Neuronal stem cell (in vitro differentiated cells): ENCODE measurements at regions not wholly inside any gene's neighbourhood (a gene's known extent, or its start where the extent isn't known, plus 50 kb on each side); places are given as distances from the start of the nearest gene placed in this dataset.

Experiments used
- DNase-seq: peaks from one replicate; pipeline ENCODE4 v3.0.0-alpha.2; 2013; ENCODE audit warnings: low spot score
- H2AFZ ChIP-seq: one replicate; pipeline ENCODE4 v1.6.1; 2013; ENCODE audit warnings: mild to moderate bottlenecking, low read length, inconsistent platforms
- H2AK5ac ChIP-seq: 2 replicates; pipeline ENCODE4 v1.6.1; 2013; ENCODE audit warnings: low read depth, mild to moderate bottlenecking, inconsistent platforms, low read length, moderate library complexity, mixed read lengths
- H2BK120ac ChIP-seq: 2 replicates; pipeline ENCODE4 v1.6.1; 2013; ENCODE audit warnings: low read depth, mild to moderate bottlenecking, inconsistent platforms, low read length, moderate library complexity, mixed read lengths
- H2BK12ac ChIP-seq: one replicate; pipeline ENCODE4 v1.6.1; 2013; ENCODE audit warnings: low read length, inconsistent platforms
- H2BK15ac ChIP-seq: 2 replicates; pipeline ENCODE4 v1.6.1; 2013; ENCODE audit warnings: mild to moderate bottlenecking, low read length, inconsistent platforms, mixed read lengths
- H2BK5ac ChIP-seq: one replicate; pipeline ENCODE4 v1.6.1; 2013; ENCODE audit warnings: inconsistent platforms, mild to moderate bottlenecking, low read length, moderate library complexity
- H3K14ac ChIP-seq: one replicate; pipeline ENCODE4 v1.6.1; 2013; ENCODE audit warnings: low read length, inconsistent platforms
- H3K18ac ChIP-seq: 2 replicates; pipeline ENCODE4 v1.6.1; 2013; ENCODE audit warnings: low read length, inconsistent platforms
- H3K23ac ChIP-seq: 2 replicates; pipeline ENCODE4 v1.6.1; 2013; ENCODE audit warnings: low read depth, mild to moderate bottlenecking, mixed read lengths, low read length, inconsistent platforms; ENCODE audit not compliant: poor library complexity
- H3K27ac ChIP-seq: replicated peaks from 3 replicates; pipeline ENCODE4 v1.5.1; 2013; ENCODE audit warnings: low read length, inconsistent platforms
- H3K27me3 ChIP-seq, 3 experiments: 2 replicates each; pipeline ENCODE4 v1.6.1; 2013; ENCODE audit warnings: low read length in 3 of 3, mild to moderate bottlenecking in 2 of 3, inconsistent platforms in 1 of 3, low read depth in 1 of 3, mixed read lengths in 1 of 3, moderate library complexity in 1 of 3; ENCODE audit not compliant: control insufficient read depth in 3 of 3, insufficient read depth in 3 of 3
- H3K36me3 ChIP-seq, 2 donors: replicated peaks in 1 of 2; 2 replicates each; pipeline ENCODE4 v1.6.1; 2013; ENCODE audit warnings: low read length in 2 of 2; ENCODE audit not compliant: control insufficient read depth in 2 of 2, insufficient read depth in 2 of 2
- H3K4ac ChIP-seq: 2 replicates; pipeline ENCODE4 v1.6.1; 2013; ENCODE audit warnings: inconsistent platforms, mild to moderate bottlenecking, low read length, moderate library complexity
- H3K4me1 ChIP-seq, 2 donors: 1 replicate in 1 of 2; 2 replicates in 1 of 2; pipeline ENCODE4 v1.6.1; 2013; ENCODE audit warnings: low read length in 2 of 2, low read depth in 1 of 2; ENCODE audit not compliant: control insufficient read depth in 2 of 2, insufficient read depth in 1 of 2
- H3K4me2 ChIP-seq: one replicate; pipeline ENCODE4 v1.6.1; 2013; ENCODE audit warnings: mild to moderate bottlenecking, low read length, inconsistent platforms; ENCODE audit not compliant: insufficient read depth, poor library complexity, severe bottlenecking
- H3K4me3 ChIP-seq, 2 donors: 2 replicates each; pipeline ENCODE4 v1.5.1; 2013; ENCODE audit warnings: low read length in 2 of 2, mild to moderate bottlenecking in 2 of 2, inconsistent platforms in 1 of 2, moderate library complexity in 1 of 2
- H3K79me1 ChIP-seq: one replicate; pipeline ENCODE4 v1.6.1; 2013; ENCODE audit warnings: low read depth, mild to moderate bottlenecking, inconsistent platforms, low read length, moderate library complexity
- H3K9ac ChIP-seq: one replicate; pipeline ENCODE4 v1.6.1; 2013; ENCODE audit warnings: mild to moderate bottlenecking, low read depth, low read length, inconsistent platforms; ENCODE audit not compliant: poor library complexity
- H3K9me3 ChIP-seq, 2 donors: replicated peaks in 1 of 2; 2 replicates each; pipeline versions ENCODE3 to v1.6.1; 2013; ENCODE audit warnings: low read length in 2 of 2, mild to moderate bottlenecking in 2 of 2, inconsistent platforms in 1 of 2, low read depth in 1 of 2, mixed read lengths in 1 of 2, moderate library complexity in 1 of 2; ENCODE audit not compliant: control insufficient read depth in 2 of 2, insufficient read depth in 1 of 2
- H4K8ac ChIP-seq: one replicate; pipeline ENCODE4 v1.6.1; 2013; ENCODE audit warnings: low read depth, mild to moderate bottlenecking, inconsistent platforms, low read length, moderate library complexity
- H4K91ac ChIP-seq: one replicate; pipeline ENCODE4 v1.6.1; 2013; ENCODE audit warnings: low read length, low read depth, mild to moderate bottlenecking, inconsistent platforms; ENCODE audit not compliant: poor library complexity
- WGBS, 2 donors: extraction: QIAGEN DNeasy Blood & Tissue Kit; methylation state at CpG; one replicate each; pipeline ENCODE4 v1.1.7; 2013; ENCODE audit warnings: missing lambda C conversion rate in 2 of 2, mixed read lengths in 1 of 2; ENCODE audit not compliant: insufficient read length in 2 of 2, insufficient replicate concordance in 1 of 2; ENCODE audit errors: extremely low coverage in 2 of 2; 5-methylcytosine and 5-hydroxymethylcytosine counted together

- H2BK12ac ChIP-seq = no peak overlapping the region
- no peak overlapping the region for H4K8ac ChIP-seq
- no peak overlapping the region for H3K27ac ChIP-seq
- H4K91ac ChIP-seq = no peak overlapping the region
- no peaks in the 10 kb centered on the region for H3K27me3 ChIP-seq
- H3K4me3 ChIP-seq = no peak overlapping the region
- H3K23ac ChIP-seq = no peak overlapping the region
- WGBS, 2 donors = no CpG with 5 or more reads among the region's 1 CpG
- H3K9me3 ChIP-seq = no peaks in the 10 kb centered on the region
- no peak overlapping the region for H3K14ac ChIP-seq
- no peak overlapping the region for H2BK120ac ChIP-seq
- no peak for DNase-seq
- H3K4ac ChIP-seq = no peak overlapping the region
- no peak overlapping the region for H2AFZ ChIP-seq
- H3K4me1 ChIP-seq = peaks cover 0 to 2% of the 10 kb centered on the region in 2 donors
- H2BK15ac ChIP-seq = no peak overlapping the region
- no peak overlapping the region for H3K18ac ChIP-seq
- H3K79me1 ChIP-seq = no peaks in the 10 kb centered on the region
- no peak overlapping the region for H2BK5ac ChIP-seq
- H3K9ac ChIP-seq = no peak overlapping the region
- no peak overlapping the region for H3K4me2 ChIP-seq
- H3K36me3 ChIP-seq = no peaks in the 10 kb centered on the region
- no peak overlapping the region for H2AK5ac ChIP-seq
These were observed 308.2 kb downstream of the SOX2 start for GRCh38 chr3:182019926-182020325.

DNA sequence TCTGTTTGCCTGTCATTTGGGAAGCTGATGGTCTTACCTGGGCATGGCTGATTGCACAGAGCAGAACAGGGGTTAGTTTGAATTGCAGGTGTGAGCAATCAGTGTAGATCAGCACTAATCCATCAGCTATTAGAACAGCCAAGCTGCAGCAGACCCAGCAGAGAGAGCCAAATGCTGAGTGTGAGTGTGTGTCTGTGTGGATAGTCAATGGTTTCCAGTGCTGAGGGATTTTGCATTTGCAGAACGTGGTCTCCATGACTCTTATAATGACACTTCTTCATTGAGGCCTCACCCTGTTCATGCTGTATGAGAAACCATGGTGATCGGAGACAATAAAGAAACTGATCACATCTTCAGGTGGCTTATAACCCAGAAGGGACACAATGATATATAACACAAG is 312.1 kb downstream of the SOX2 start:
- DNase-seq = no peak
- Histone ChIP-seq H3K79me1 (no peaks in the 10 kb centered on the region), H3K4me3 (no peak overlapping the region), H3K27me3 (no peaks in the 10 kb centered on the region), H2AK5ac (no peak overlapping the region), H4K91ac (no peak overlapping the region), H2BK5ac (no peak overlapping the region), H3K18ac (no peak overlapping the region), H3K4me2 (no peak overlapping the region), H3K4me1 (no peaks in the 10 kb centered on the region), H3K23ac (no peak overlapping the region), H3K36me3 (no peaks in the 10 kb centered on the region), H3K4ac (no peak overlapping the region), H4K8ac (no peak overlapping the region), H3K9me3 (no peaks in the 10 kb centered on the region), H2BK12ac (no peak overlapping the region), H2BK120ac (no peak overlapping the region), H3K27ac (no peak overlapping the region), H3K9ac (no peak overlapping the region), H3K14ac (no peak overlapping the region), H2AFZ (no peak overlapping the region), H2BK15ac (no peak overlapping the region)
- WGBS, 2 donors = no CpG with 5 or more reads among the region's 2 CpGs

DNA sequence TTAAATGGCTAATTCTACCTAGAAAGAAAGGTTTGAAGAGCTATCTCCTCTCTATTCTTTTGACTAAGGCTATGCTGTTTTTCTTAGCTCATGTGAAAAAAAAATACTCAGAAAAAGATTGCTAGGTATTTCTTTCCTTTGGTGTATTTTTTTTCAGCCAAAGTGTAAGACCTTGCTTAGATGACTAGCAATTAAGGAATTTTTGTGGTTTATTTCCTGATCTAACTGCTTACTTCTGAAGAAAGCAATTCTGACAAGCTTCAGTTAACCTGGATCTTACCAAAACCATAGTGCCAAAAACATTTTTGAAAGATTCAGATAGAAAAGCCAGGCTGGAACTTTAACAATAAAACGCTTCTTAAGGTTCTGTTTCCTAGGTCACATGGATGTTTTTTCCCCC is 315.6 kb downstream of the SOX2 start:
- H3K36me3 ChIP-seq = no peaks in the 10 kb centered on the region
- no CpG with 5 or more reads among the region's 1 CpG for WGBS, 2 donors
- no peak overlapping the region for H4K91ac ChIP-seq
- no peaks in the 10 kb centered on the region for H3K4me1 ChIP-seq
- H2BK120ac ChIP-seq = no peak overlapping the region
- H2AFZ ChIP-seq = peak overlapping the region; percentile 18
- H3K18ac ChIP-seq = no peak overlapping the region
- H3K27me3 ChIP-seq = no peaks in the 10 kb centered on the region
- no peak overlapping the region for H2BK12ac ChIP-seq
- H4K8ac ChIP-seq = no peak overlapping the region
- H3K14ac ChIP-seq = no peak overlapping the region
- H3K79me1 ChIP-seq = no peaks in the 10 kb centered on the region
- no peak overlapping the region for H2BK5ac ChIP-seq
- DNase-seq = no peak
- no peak overlapping the region for H3K27ac ChIP-seq
- H3K4me2 ChIP-seq = no peak overlapping the region
- no peak overlapping the region for H2BK15ac ChIP-seq
- H2AK5ac ChIP-seq = no peak overlapping the region
- no peak overlapping the region for H3K23ac ChIP-seq
- H3K4me3 ChIP-seq = no peak overlapping the region
- H3K9ac ChIP-seq = no peak overlapping the region
- no peaks in the 10 kb centered on the region for H3K9me3 ChIP-seq
- H3K4ac ChIP-seq = no peak overlapping the region

GRCh38 chr3:182028081-182028480 is 316.4 kb downstream of the SOX2 start:
- Histone ChIP-seq H3K18ac (no peak overlapping the region), H3K79me1 (no peaks in the 10 kb centered on the region), H3K14ac (no peak overlapping the region), H3K36me3 (no peaks in the 10 kb centered on the region), H3K23ac (no peak overlapping the region), H2BK15ac (no peak overlapping the region), H2BK5ac (no peak overlapping the region), H3K4me2 (no peak overlapping the region), H3K4ac (no peak overlapping the region), H3K9ac (no peak overlapping the region), H2AK5ac (no peak overlapping the region), H3K4me1 (no peaks in the 10 kb centered on the region), H3K27ac (no peak overlapping the region), H3K9me3 (no peaks in the 10 kb centered on the region), H4K8ac (no peak overlapping the region), H3K27me3 (no peaks in the 10 kb centered on the region), H2BK120ac (no peak overlapping the region), H3K4me3 (no peak overlapping the region), H2BK12ac (no peak overlapping the region), H4K91ac (no peak overlapping the region), H2AFZ (no peak overlapping the region)
- WGBS, 2 donors = no CpG with 5 or more reads among the region's 3 CpGs
- DNase-seq = no peak
